ENCODE measurements at regions not wholly inside any gene's neighbourhood (a gene's known extent, or its start where the extent isn't known, plus 50 kb on each side); places are given as distances from the start of the nearest gene placed in this dataset.

DNA sequence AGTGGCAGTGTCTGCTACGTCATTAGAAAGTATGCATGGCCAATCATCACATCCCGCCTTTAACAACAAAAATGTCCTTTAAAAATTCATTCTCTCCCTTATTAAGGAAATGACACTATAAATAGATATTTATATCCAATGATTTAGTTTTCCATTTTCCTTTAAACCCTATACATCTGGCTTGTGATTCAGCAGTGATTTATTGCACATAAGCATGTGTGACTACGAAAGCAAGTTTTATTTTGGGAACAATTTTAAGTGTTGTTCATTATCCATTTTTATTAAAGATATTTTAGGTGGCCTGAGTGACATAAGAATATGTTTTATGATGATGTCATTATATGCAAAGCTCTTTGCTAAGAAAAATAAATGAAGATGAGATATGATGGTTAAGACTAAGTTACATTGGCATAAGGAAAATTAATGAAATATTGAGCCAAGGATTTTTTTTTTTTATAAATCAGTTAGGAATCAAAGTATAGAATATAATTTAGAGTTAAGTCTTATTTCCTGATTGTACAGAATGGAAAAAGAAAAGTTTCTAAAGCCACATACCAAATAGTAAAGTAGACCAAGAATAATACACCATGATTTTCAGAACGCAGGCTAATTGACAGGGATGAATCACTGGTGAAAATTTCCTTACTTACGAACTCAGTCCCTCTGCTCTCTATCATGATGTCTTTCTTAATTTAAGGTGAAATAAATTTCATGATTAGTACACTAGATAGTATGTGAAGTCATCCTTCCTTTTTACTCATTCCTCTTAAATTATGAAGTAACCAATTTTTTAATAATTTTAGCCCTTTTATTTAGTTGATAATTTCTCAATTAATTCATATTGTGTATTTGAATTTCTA, 822.4 kb downstream of the FAT4 start:
- TF ChIP-seq POLR2AphosphoS5 (IDR thresholded peaks at IDR 0.05; ENCODE audit: low read depth, low read length) (no peak), POLR2A (IDR thresholded peaks at IDR 0.05; ENCODE audit: low read depth, low read length) (no peak), TAF1 (IDR thresholded peaks at IDR 0.05; ENCODE audit: low read depth, low read length) (no peak)
